SK-N-SH treated with all-trans-retinoic acid at 6 μM for 48 hours (cell line): ENCODE measurements at regions not wholly inside any gene's neighbourhood (a gene's known extent, or its start where the extent isn't known, plus 50 kb on each side); places are given as distances from the start of the nearest gene placed in this dataset.

ENCODE experiments used
- ATAC-seq: fragments of 200-7000 bp; cut with Tn5 transposase; 3 replicates; pipeline ENCODE4 v1.9.1; 2020; ENCODE audit warnings: mild to moderate bottlenecking, moderate library complexity
- ARNTL ChIP-seq: fragments of 450-650 bp; formaldehyde crosslinking; IDR thresholded peaks from 2 replicates; pipeline ENCODE4 v1.5.0; 2020; ENCODE audit warnings: low read depth, mild to moderate bottlenecking, moderate library complexity, borderline replicate concordance
- BACH2 ChIP-seq: fragments of 250-450 bp; sonication (Bioruptor Pico); IDR thresholded peaks from 2 replicates; pipeline ENCODE4 v1.9.0; 2021; ENCODE audit warnings: mild to moderate bottlenecking, borderline replicate concordance
- CSDC2 ChIP-seq: fragments of 250-450 bp; sonication (Bioruptor Pico); IDR thresholded peaks from 2 replicates; pipeline ENCODE4 v1.5.0; 2020; ENCODE audit warnings: mild to moderate bottlenecking, moderate library complexity
- ESRRG ChIP-seq: fragments of 250-450 bp; sonication (Bioruptor Pico); IDR thresholded peaks from 2 replicates; pipeline ENCODE4 v1.6.1; 2021; ENCODE audit warnings: mild to moderate bottlenecking
- ISL1 ChIP-seq: fragments of 250-450 bp; sonication (Bioruptor Pico); IDR thresholded peaks from 2 replicates; pipeline ENCODE4 v2.1.2; 2022; ENCODE audit warnings: mild to moderate bottlenecking, moderate library complexity
- OSR1 ChIP-seq: fragments of 250-450 bp; sonication (Bioruptor Pico); IDR thresholded peaks from 2 replicates; pipeline ENCODE4 v1.8.0; 2022; ENCODE audit warnings: moderate library complexity, mild to moderate bottlenecking, inconsistent platforms
- PPARA ChIP-seq: fragments of 250-450 bp; sonication (Bioruptor Pico); IDR thresholded peaks from 2 replicates; pipeline ENCODE4 v1.5.0; 2020; ENCODE audit warnings: mild to moderate bottlenecking, borderline replicate concordance
- RARB ChIP-seq: fragments of 250-450 bp; sonication (Bioruptor Pico); IDR thresholded peaks from 2 replicates; pipeline ENCODE4 v1.8.0; 2021; ENCODE audit warnings: mild to moderate bottlenecking, moderate library complexity
- SNAI2 ChIP-seq: fragments of 250-450 bp; sonication (Bioruptor Pico); IDR thresholded peaks from 2 replicates; pipeline ENCODE4 v1.5.0; 2020; ENCODE audit warnings: mild to moderate bottlenecking, moderate library complexity
- TCF4 ChIP-seq: fragments of 250-450 bp; sonication (Bioruptor Pico); IDR thresholded peaks from 2 replicates; pipeline ENCODE4 v1.8.0; 2021; ENCODE audit warnings: mild to moderate bottlenecking, moderate library complexity, borderline replicate concordance
- TOX ChIP-seq: fragments of 250-450 bp; sonication (Bioruptor Pico); IDR thresholded peaks from 2 replicates; pipeline ENCODE4 v1.8.0; 2021; ENCODE audit warnings: mild to moderate bottlenecking, moderate library complexity, borderline replicate concordance
- ZC3H10 ChIP-seq: fragments of 250-450 bp; sonication (Bioruptor Pico); IDR thresholded peaks from 2 replicates; pipeline ENCODE4 v1.5.1; 2021; ENCODE audit warnings: mild to moderate bottlenecking, moderate library complexity
- ZFP30 ChIP-seq: fragments of 450-650 bp; formaldehyde crosslinking; IDR thresholded peaks from 2 replicates; pipeline ENCODE4 v1.5.0; 2022; ENCODE audit warnings: mild to moderate bottlenecking, moderate library complexity
- ZNF565 ChIP-seq: fragments of 450-650 bp; formaldehyde crosslinking; conservative IDR thresholded peaks from 2 replicates; pipeline ENCODE4 v1.5.0; 2020; ENCODE audit warnings: low read depth, mild to moderate bottlenecking, moderate library complexity
- ZNF70 ChIP-seq: fragments of 450-650 bp; formaldehyde crosslinking; IDR thresholded peaks from 2 replicates; pipeline ENCODE4 v1.5.0; 2020; ENCODE audit warnings: mild to moderate bottlenecking, moderate library complexity
- ZNF8 ChIP-seq: fragments of 450-650 bp; formaldehyde crosslinking; IDR thresholded peaks from 2 replicates; pipeline ENCODE4 v1.5.0; 2020; ENCODE audit warnings: mild to moderate bottlenecking, moderate library complexity
- TF ChIP-seq, protein P1 (sequence below): fragments of 250-450 bp; sonication (Bioruptor Pico); IDR thresholded peaks from 2 replicates; pipeline ENCODE4 v1.8.0; 2021; ENCODE audit warnings: low read depth, mild to moderate bottlenecking, moderate library complexity, borderline replicate concordance
- TF ChIP-seq, protein P2 (sequence below): fragments of 250-450 bp; sonication (Bioruptor Pico); IDR thresholded peaks from 2 replicates; pipeline ENCODE4 v1.5.0; 2020; ENCODE audit warnings: mild to moderate bottlenecking, moderate library complexity
- TF ChIP-seq, protein P3 (sequence below): fragments of 250-450 bp; sonication (Bioruptor Pico); IDR thresholded peaks from 2 replicates; pipeline ENCODE4 v1.5.1; 2021; ENCODE audit warnings: mild to moderate bottlenecking, moderate library complexity
- TF ChIP-seq, protein P4 (sequence below): fragments of 250-450 bp; sonication (Bioruptor Pico); IDR thresholded peaks from 2 replicates; pipeline ENCODE4 v1.5.1; 2020; ENCODE audit warnings: low read depth, mild to moderate bottlenecking, moderate library complexity
- TF ChIP-seq, protein P5 (sequence below): fragments of 250-450 bp; sonication (Bioruptor Pico); IDR thresholded peaks from 2 replicates; pipeline ENCODE4 v1.8.0; 2020; ENCODE audit warnings: mild to moderate bottlenecking, moderate library complexity, borderline replicate concordance

DNA sequence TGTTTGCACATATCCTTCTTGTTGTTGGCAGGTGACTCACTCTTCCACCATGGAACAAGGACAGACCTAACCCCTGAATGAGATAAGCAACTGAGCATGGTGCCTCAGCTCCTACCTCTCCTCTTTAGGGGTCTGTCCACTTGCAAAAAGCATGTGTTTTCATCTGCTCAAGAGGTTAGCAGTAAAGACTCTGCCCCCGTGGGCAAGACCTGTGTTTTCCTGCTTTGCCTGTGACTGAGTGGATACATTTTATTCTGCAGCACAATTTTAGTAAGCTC lies 111.0 kb upstream of the LIFR start (continued):
- TF ChIP-seq, protein P1, sequence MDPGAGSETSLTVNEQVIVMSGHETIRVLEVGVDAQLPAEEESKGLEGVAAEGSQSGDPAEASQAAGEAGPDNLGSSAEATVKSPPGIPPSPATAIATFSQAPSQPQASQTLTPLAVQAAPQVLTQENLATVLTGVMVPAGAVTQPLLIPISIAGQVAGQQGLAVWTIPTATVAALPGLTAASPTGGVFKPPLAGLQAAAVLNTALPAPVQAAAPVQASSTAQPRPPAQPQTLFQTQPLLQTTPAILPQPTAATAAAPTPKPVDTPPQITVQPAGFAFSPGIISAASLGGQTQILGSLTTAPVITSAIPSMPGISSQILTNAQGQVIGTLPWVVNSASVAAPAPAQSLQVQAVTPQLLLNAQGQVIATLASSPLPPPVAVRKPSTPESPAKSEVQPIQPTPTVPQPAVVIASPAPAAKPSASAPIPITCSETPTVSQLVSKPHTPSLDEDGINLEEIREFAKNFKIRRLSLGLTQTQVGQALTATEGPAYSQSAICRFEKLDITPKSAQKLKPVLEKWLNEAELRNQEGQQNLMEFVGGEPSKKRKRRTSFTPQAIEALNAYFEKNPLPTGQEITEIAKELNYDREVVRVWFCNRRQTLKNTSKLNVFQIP (CRISPR knock-in tag), result no peak
- TF ChIP-seq, protein P2, sequence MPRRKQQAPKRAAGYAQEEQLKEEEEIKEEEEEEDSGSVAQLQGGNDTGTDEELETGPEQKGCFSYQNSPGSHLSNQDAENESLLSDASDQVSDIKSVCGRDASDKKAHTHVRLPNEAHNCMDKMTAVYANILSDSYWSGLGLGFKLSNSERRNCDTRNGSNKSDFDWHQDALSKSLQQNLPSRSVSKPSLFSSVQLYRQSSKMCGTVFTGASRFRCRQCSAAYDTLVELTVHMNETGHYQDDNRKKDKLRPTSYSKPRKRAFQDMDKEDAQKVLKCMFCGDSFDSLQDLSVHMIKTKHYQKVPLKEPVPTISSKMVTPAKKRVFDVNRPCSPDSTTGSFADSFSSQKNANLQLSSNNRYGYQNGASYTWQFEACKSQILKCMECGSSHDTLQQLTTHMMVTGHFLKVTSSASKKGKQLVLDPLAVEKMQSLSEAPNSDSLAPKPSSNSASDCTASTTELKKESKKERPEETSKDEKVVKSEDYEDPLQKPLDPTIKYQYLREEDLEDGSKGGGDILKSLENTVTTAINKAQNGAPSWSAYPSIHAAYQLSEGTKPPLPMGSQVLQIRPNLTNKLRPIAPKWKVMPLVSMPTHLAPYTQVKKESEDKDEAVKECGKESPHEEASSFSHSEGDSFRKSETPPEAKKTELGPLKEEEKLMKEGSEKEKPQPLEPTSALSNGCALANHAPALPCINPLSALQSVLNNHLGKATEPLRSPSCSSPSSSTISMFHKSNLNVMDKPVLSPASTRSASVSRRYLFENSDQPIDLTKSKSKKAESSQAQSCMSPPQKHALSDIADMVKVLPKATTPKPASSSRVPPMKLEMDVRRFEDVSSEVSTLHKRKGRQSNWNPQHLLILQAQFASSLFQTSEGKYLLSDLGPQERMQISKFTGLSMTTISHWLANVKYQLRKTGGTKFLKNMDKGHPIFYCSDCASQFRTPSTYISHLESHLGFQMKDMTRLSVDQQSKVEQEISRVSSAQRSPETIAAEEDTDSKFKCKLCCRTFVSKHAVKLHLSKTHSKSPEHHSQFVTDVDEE (CRISPR knock-in tag), result no peak
- no peak for TF ChIP-seq TOX (CRISPR knock-in tag)
- no peak for TF ChIP-seq ESRRG (CRISPR knock-in tag)
- TF ChIP-seq ZNF8 (CRISPR knock-in tag), result no peak
- TF ChIP-seq RARB (CRISPR knock-in tag), result no peak
- no peak for TF ChIP-seq BACH2 (CRISPR knock-in tag)
- TF ChIP-seq, all 23 proteins: peak for 0

DNA sequence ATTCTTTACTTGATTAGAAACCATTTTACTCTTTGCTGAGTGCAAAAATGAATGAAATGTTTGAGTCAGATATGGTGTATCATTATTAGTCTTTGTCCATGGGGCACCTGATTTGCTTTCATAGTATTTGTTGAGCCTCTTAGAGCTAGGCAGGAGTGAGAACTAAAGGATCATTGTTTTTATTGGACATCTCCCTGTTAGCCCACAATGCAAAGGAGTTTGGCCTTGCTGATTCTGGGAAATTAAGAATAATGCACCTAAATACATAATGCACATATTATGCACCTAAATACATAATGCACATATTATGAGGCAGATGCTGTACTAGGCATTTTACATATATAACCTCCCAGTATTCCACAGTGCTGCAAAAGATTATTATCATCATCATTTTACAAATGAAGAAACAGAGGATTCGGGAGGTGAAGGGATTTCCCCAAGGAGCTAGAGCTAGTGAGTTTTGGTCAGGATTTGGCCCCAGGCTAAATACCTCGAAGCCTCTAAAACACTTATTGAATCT lies 113.0 kb upstream of the LIFR start:
- no peak for ATAC-seq
- no peak for TF ChIP-seq OSR1 (CRISPR knock-in tag)
- TF ChIP-seq BACH2 (CRISPR knock-in tag), result no peak
- TF ChIP-seq ZC3H10 (CRISPR knock-in tag), result no peak
- TF ChIP-seq, protein P3, sequence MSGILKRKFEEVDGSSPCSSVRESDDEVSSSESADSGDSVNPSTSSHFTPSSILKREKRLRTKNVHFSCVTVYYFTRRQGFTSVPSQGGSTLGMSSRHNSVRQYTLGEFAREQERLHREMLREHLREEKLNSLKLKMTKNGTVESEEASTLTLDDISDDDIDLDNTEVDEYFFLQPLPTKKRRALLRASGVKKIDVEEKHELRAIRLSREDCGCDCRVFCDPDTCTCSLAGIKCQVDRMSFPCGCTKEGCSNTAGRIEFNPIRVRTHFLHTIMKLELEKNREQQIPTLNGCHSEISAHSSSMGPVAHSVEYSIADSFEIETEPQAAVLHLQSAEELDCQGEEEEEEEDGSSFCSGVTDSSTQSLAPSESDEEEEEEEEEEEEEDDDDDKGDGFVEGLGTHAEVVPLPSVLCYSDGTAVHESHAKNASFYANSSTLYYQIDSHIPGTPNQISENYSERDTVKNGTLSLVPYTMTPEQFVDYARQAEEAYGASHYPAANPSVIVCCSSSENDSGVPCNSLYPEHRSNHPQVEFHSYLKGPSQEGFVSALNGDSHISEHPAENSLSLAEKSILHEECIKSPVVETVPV (CRISPR knock-in tag), result no peak
- TF ChIP-seq ISL1 (CRISPR knock-in tag), result no peak
- no peak for TF ChIP-seq TCF4 (CRISPR knock-in tag)

DNA sequence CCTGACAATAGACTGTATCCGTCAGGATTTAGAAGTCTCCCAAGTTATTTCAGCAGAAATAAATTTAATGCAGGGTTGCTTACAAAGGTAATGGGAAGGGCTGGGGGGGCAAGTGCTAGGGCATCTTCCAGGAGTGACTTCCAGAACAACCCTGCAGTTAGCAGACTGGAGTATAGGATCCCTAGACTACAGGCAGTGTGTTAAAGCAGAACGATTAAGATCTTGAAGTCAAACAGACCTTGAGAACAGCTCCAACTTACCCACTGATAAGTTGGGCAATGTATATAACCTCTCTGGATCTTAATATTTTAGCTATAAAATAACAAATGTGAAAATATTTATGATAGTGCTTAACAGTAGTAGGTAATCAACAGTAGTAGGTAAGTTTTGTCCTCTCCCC lies 113.6 kb upstream of the LIFR start:
- TF ChIP-seq, protein P4, sequence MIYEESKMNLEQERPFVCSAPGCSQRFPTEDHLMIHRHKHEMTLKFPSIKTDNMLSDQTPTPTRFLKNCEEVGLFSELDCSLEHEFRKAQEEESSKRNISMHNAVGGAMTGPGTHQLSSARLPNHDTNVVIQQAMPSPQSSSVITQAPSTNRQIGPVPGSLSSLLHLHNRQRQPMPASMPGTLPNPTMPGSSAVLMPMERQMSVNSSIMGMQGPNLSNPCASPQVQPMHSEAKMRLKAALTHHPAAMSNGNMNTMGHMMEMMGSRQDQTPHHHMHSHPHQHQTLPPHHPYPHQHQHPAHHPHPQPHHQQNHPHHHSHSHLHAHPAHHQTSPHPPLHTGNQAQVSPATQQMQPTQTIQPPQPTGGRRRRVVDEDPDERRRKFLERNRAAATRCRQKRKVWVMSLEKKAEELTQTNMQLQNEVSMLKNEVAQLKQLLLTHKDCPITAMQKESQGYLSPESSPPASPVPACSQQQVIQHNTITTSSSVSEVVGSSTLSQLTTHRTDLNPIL (CRISPR knock-in tag), result no peak
- TF ChIP-seq SNAI2 (no peak), ZNF565 (CRISPR knock-in tag) (no peak), ISL1 (CRISPR knock-in tag) (no peak), ZC3H10 (CRISPR knock-in tag) (no peak), CSDC2 (CRISPR knock-in tag) (no peak), RARB (CRISPR knock-in tag) (no peak), ESRRG (CRISPR knock-in tag) (no peak), ZFP30 (no peak), TOX (CRISPR knock-in tag) (no peak)
- TF ChIP-seq, protein P5, sequence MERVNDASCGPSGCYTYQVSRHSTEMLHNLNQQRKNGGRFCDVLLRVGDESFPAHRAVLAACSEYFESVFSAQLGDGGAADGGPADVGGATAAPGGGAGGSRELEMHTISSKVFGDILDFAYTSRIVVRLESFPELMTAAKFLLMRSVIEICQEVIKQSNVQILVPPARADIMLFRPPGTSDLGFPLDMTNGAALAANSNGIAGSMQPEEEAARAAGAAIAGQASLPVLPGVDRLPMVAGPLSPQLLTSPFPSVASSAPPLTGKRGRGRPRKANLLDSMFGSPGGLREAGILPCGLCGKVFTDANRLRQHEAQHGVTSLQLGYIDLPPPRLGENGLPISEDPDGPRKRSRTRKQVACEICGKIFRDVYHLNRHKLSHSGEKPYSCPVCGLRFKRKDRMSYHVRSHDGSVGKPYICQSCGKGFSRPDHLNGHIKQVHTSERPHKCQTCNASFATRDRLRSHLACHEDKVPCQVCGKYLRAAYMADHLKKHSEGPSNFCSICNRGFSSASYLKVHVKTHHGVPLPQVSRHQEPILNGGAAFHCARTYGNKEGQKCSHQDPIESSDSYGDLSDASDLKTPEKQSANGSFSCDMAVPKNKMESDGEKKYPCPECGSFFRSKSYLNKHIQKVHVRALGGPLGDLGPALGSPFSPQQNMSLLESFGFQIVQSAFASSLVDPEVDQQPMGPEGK (CRISPR knock-in tag), result no peak
- no peak for ATAC-seq

DNA sequence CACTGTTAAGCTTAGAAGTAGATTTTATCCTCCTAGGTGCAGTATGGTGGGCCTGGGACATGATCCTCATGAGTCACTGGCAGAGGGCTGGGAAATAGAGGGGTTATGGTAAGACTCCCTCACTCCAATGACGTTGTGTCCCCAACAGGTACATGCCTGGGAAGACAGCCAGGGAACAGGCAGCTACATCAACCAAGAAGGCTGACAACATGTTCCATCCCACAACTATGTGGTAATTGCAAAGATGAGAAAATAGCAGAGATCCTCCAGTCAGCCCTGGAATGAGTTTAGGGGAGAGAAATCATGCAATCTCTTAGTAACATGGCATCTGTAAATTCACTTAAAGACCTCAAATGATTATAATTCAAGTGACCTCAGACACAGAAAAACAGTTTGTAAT lies 114.4 kb upstream of the LIFR start:
- ATAC-seq, result peak; percentile 64
- peak; percentile 93 for TF ChIP-seq ISL1 (CRISPR knock-in tag)
- no peak for TF ChIP-seq CSDC2 (CRISPR knock-in tag)
- TF ChIP-seq, protein P1 (CRISPR knock-in tag), result no peak
- no peak for TF ChIP-seq TCF4 (CRISPR knock-in tag)
- TF ChIP-seq ZNF565 (CRISPR knock-in tag), result no peak
- TF ChIP-seq ZFP30, result no peak
- no peak for TF ChIP-seq SNAI2
- TF ChIP-seq, protein P4 (CRISPR knock-in tag), result peak; percentile 81
- no peak for TF ChIP-seq ARNTL (CRISPR knock-in tag)
- peak; percentile 53; the same call in 1 of the 2 replicates for TF ChIP-seq ZNF70 (CRISPR knock-in tag)
- TF ChIP-seq TOX (CRISPR knock-in tag), result no peak
- TF ChIP-seq PPARA (CRISPR knock-in tag), result no peak
